HG03045 (cell line): ENCODE measurements at regions not wholly inside any gene's neighbourhood (a gene's known extent, or its start where the extent isn't known, plus 50 kb on each side); places are given as distances from the start of the nearest gene placed in this dataset.

ENCODE experiments used
- ATAC-seq: cut with Tn5 transposase; IDR thresholded peaks from one replicate; pipeline ENCODE4 v1.9.1; 2021; ENCODE audit warnings: mild to moderate bottlenecking, moderate library complexity; ENCODE audit not compliant: unreplicated experiment

- no peak for ATAC-seq
Measured at GRCh38 chr2:120496759-120497158, 150.8 kb downstream of the INHBB start.

GRCh38 chr2:120497261-120497977, 151.5 kb downstream of the INHBB start:
- ATAC-seq, result no peak

- no peak for ATAC-seq
Measured at GRCh38 chr2:120498121-120498520, 152.2 kb downstream of the INHBB start.

GRCh38 chr2:120498576-120499394, 152.8 kb downstream of the INHBB start:
- no peak for ATAC-seq

GRCh38 chr2:120499784-120500495, 154.0 kb downstream of the INHBB start:
- no peak for ATAC-seq

- ATAC-seq, result no peak
Measured at GRCh38 chr2:120501591-120501990, 155.7 kb downstream of the INHBB start.

- ATAC-seq, result no peak
Measured at GRCh38 chr2:120502357-120502756, 156.4 kb downstream of the INHBB start.

- ATAC-seq, result no peak
Measured at GRCh38 chr2:120502761-120503160, 156.8 kb downstream of the INHBB start.

GRCh38 chr2:120503206-120503792, 157.4 kb downstream of the INHBB start:
- no peak for ATAC-seq

- ATAC-seq, result no peak
Measured at GRCh38 chr2:120503793-120504571, 158.0 kb downstream of the INHBB start.

GRCh38 chr2:120504936-120505705, 159.2 kb downstream of the INHBB start:
- ATAC-seq, result no peak

- ATAC-seq, result no peak
Measured at GRCh38 chr2:120508567-120509041, 162.7 kb downstream of the INHBB start.

GRCh38 chr2:120509213-120509815, 163.4 kb downstream of the INHBB start:
- no peak for ATAC-seq

- ATAC-seq, result no peak
Measured at GRCh38 chr2:120509991-120510735, 164.2 kb downstream of the INHBB start.

- ATAC-seq, result no peak
Measured at GRCh38 chr2:120510751-120511395, 164.9 kb downstream of the INHBB start.

GRCh38 chr2:120511536-120511935, 165.6 kb downstream of the INHBB start:
- ATAC-seq, result no peak

GRCh38 chr2:120511947-120512710, 166.2 kb downstream of the INHBB start:
- ATAC-seq, result no peak
